ENCODE measurements at regions not wholly inside any gene's neighbourhood (a gene's known extent, or its start where the extent isn't known, plus 50 kb on each side); places are given as distances from the start of the nearest gene placed in this dataset.

DNA sequence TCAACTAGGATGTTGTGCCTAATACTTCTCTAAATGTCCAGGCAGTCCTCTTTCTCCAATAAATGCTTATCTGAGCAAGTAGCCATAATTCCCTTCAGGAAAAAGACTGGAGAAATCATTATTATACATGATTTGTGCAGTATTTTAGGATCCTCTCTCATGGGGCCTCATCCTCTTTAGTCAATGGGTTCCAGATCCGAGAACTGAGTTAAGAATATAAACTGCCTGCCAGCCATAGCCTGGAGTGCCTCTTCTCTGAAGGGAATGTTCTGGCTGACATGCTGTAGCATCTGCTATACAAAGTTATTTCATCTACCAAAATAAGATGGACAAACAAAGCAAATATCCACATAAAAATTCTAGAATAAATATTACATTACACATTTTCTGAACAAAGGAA, 334.0 kb upstream of the PRMT6 start:
- intact Hi-C loops (cut with DNase I; ENCODE audit: low total_unique reads) (no loop called here), in situ Hi-C loops (cut with MboI; ENCODE audit: low sequenced_read_pairs in 4 of 4) (no loop called here)
- no peak for DNase-seq
- TF ChIP-seq POLR2A (IDR thresholded peaks at IDR 0.05): no peak
- ATAC-seq: no peak
- Histone ChIP-seq H3K9me3 (no peaks in the 10 kb centered on the region), H3K27me3 (no peaks in the 10 kb centered on the region), H3K36me3 (no peaks in the 10 kb centered on the region), H3K4me3 (no peak overlapping the region), H3K4me1 (no peaks in the 10 kb centered on the region), H3K27ac (no peak overlapping the region)

DNA sequence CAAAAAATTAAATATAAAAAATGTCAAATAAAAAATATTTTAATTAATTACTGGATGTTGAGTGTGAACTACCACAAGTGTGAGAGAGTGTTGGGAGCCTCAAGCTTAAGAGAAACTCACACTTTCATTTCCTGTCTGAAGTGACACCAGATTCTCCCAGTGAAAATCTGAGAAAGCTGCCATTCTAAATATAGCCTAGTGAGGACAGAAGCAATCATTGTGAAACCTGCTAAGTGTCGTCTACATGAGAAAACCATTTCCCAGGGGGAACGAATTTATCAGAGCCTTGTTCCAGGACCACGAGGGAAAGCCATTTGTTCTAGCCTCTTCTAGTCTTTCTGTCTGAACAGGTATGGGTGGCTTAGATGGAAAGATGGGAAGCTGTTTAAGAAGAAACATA, 329.3 kb upstream of the PRMT6 start:
- intact Hi-C loops (cut with DNase I; ENCODE audit: low total_unique reads) (no loop called here), in situ Hi-C loops (cut with MboI; ENCODE audit: low sequenced_read_pairs in 4 of 4) (no loop called here)
- H3K27me3 ChIP-seq: no peaks in the 10 kb centered on the region
- DNase-seq: no peak
- H3K9me3 ChIP-seq: no peaks in the 10 kb centered on the region
- H3K27ac ChIP-seq: no peak overlapping the region
- no peaks in the 10 kb centered on the region for H3K36me3 ChIP-seq
- no peak for ATAC-seq
- H3K4me3 ChIP-seq: no peak overlapping the region
- H3K4me1 ChIP-seq: no peaks in the 10 kb centered on the region
- no peak for TF ChIP-seq POLR2A (IDR thresholded peaks at IDR 0.05)
- TF ChIP-seq, protein P1, sequence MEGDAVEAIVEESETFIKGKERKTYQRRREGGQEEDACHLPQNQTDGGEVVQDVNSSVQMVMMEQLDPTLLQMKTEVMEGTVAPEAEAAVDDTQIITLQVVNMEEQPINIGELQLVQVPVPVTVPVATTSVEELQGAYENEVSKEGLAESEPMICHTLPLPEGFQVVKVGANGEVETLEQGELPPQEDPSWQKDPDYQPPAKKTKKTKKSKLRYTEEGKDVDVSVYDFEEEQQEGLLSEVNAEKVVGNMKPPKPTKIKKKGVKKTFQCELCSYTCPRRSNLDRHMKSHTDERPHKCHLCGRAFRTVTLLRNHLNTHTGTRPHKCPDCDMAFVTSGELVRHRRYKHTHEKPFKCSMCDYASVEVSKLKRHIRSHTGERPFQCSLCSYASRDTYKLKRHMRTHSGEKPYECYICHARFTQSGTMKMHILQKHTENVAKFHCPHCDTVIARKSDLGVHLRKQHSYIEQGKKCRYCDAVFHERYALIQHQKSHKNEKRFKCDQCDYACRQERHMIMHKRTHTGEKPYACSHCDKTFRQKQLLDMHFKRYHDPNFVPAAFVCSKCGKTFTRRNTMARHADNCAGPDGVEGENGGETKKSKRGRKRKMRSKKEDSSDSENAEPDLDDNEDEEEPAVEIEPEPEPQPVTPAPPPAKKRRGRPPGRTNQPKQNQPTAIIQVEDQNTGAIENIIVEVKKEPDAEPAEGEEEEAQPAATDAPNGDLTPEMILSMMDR (IDR thresholded peaks at IDR 0.05 in 4 of 5, conservative IDR thresholded peaks at IDR 0.05 in 1 of 5): no peak

DNA sequence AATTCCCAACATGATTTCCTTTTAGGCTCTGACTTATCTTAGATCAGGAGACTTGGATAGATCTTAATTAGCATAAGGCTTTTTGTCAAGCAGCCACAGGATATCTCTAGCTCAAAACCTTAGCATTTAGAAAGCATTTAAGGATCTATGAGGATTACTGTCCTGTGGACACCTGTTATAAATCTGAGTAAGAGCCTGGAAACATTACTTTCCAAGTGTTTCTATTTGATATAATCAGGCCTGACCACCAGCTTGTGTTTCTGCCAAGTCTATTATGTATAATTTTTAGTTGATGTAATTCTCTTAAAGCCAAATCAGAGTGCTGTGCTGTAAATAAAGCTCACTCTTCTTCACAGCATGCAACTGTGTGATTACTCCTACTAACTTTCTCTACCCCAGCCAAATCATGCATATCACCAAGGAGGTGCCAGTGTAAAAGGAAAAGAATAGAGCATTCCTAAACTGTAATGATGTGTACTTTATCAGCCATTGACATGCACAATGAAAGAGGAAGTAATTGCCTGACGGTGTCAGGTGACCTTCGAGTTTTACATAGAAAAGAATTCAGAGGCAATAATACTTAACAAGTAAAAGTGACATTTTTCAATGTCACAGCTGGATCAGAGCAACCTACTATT, 309.9 kb upstream of the PRMT6 start:
- no peaks in the 10 kb centered on the region for H3K27me3 ChIP-seq
- H3K9me3 ChIP-seq: no peaks in the 10 kb centered on the region
- ATAC-seq (no peak), DNase-seq (no peak)
- in situ Hi-C loops (cut with MboI; ENCODE audit: low sequenced_read_pairs in 4 of 4): no loop called here
- no peaks in the 10 kb centered on the region for H3K4me1 ChIP-seq
- intact Hi-C loops (cut with DNase I; ENCODE audit: low total_unique reads): no loop called here
- TF ChIP-seq, protein P1 (IDR thresholded peaks at IDR 0.05 in 4 of 5, conservative IDR thresholded peaks at IDR 0.05 in 1 of 5): no peak
- no peak for TF ChIP-seq POLR2A (IDR thresholded peaks at IDR 0.05)
- H3K27ac ChIP-seq: no peak overlapping the region
- H3K4me3 ChIP-seq: no peak overlapping the region
- H3K36me3 ChIP-seq: no peaks in the 10 kb centered on the region

DNA sequence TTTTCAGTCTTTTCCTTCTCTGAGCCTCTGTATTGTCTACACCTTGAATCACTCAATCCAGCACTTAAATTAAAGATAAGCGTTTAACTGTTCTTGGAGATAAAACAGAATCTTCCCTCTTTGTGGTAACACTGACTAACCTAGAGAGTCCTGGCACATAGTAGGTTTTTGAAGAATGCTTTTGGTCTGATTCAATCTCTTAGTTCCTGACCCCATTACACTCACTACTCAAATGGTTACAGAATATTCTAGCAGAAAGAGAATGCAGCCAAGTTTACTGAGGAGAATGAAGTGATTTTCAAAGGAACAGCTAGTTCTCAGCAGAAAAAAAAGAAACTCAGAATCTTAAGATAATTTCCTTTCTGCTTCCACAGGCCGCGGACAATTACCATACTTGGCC, 309.2 kb upstream of the PRMT6 start:
- Histone ChIP-seq H3K36me3 (no peaks in the 10 kb centered on the region), H3K9me3 (no peaks in the 10 kb centered on the region), H3K27ac (no peak overlapping the region), H3K27me3 (no peaks in the 10 kb centered on the region), H3K4me3 (no peak overlapping the region), H3K4me1 (no peaks in the 10 kb centered on the region)
- TF ChIP-seq, protein P1 (IDR thresholded peaks at IDR 0.05 in 4 of 5, conservative IDR thresholded peaks at IDR 0.05 in 1 of 5): no peak
- no peak for TF ChIP-seq POLR2A (IDR thresholded peaks at IDR 0.05)
- ATAC-seq: no peak
- in situ Hi-C loops (cut with MboI; ENCODE audit: low sequenced_read_pairs in 4 of 4): no loop called here
- intact Hi-C loops (cut with DNase I; ENCODE audit: low total_unique reads): no loop called here
- no peak for DNase-seq

DNA sequence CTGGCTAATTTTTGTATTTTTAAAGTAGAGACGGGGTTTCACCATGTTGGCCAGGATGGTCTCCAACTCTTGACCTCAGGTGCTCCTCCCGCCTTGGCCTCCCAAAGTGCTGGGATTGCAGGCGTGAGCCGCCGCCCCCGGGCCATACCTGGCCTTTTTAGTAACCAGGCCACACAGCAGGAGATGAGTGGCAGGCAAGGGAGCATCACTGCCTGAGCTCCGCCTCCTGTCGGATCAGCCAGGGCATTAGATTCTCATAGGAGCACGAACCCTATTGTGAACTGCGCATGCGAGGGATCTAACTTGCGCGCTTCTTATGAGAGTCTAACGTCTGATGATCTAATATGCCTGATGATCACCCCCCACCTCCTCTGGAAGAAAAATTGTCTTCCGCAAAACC, 308.7 kb upstream of the PRMT6 start:
- Histone ChIP-seq H3K9me3 (no peaks in the 10 kb centered on the region), H3K27me3 (no peaks in the 10 kb centered on the region), H3K4me1 (no peaks in the 10 kb centered on the region), H3K4me3 (no peak overlapping the region), H3K27ac (no peak overlapping the region), H3K36me3 (no peaks in the 10 kb centered on the region)
- in situ Hi-C loops (cut with MboI; ENCODE audit: low sequenced_read_pairs in 4 of 4) (no loop called here), intact Hi-C loops (cut with DNase I; ENCODE audit: low total_unique reads) (no loop called here)
- no peak for TF ChIP-seq POLR2A (IDR thresholded peaks at IDR 0.05)
- TF ChIP-seq, protein P1 (IDR thresholded peaks at IDR 0.05 in 4 of 5, conservative IDR thresholded peaks at IDR 0.05 in 1 of 5): no peak
- ATAC-seq (no peak), DNase-seq (no peak)
